ENCODE measurements at regions not wholly inside any gene's neighbourhood (a gene's known extent, or its start where the extent isn't known, plus 50 kb on each side); places are given as distances from the start of the nearest gene placed in this dataset.

GRCh38 chr10:64090865-64091264 lies 569.7 kb downstream of the REEP3 start:
- H3K4me3 Mint-ChIP-seq, result no peak overlapping the region
- H3K4me1 Mint-ChIP-seq, result no peaks in the 10 kb centered on the region
- H3K9me3 Mint-ChIP-seq, result no peaks in the 10 kb centered on the region
- DNase-seq, result no peak
- no peaks in the 10 kb centered on the region for H3K27me3 Mint-ChIP-seq
- H3K27ac Mint-ChIP-seq, result no peak overlapping the region
- no peaks in the 10 kb centered on the region for H3K36me3 Mint-ChIP-seq (ENCODE audit: low read depth)
- CTCF ChIA-PET, result no interaction called here
- POLR2A ChIA-PET, result no interaction called here

GRCh38 chr10:64091897-64092296 lies 570.7 kb downstream of the REEP3 start:
- no peaks in the 10 kb centered on the region for H3K4me1 Mint-ChIP-seq
- POLR2A ChIA-PET, result no interaction called here
- H3K9me3 Mint-ChIP-seq, result no peaks in the 10 kb centered on the region
- H3K36me3 Mint-ChIP-seq (ENCODE audit: low read depth), result no peaks in the 10 kb centered on the region
- H3K27me3 Mint-ChIP-seq, result no peaks in the 10 kb centered on the region
- no peak overlapping the region for H3K4me3 Mint-ChIP-seq
- no peak overlapping the region for H3K27ac Mint-ChIP-seq
- CTCF ChIA-PET, result no interaction called here
- DNase-seq, result no peak

GRCh38 chr10:64093304-64093703 lies 572.1 kb downstream of the REEP3 start:
- Mint-ChIP-seq H3K27me3 (no peaks in the 10 kb centered on the region), H3K36me3 (ENCODE audit: low read depth) (no peaks in the 10 kb centered on the region), H3K27ac (no peak overlapping the region), H3K4me3 (no peak overlapping the region), H3K9me3 (no peaks in the 10 kb centered on the region), H3K4me1 (no peaks in the 10 kb centered on the region)
- DNase-seq, result no peak
- CTCF ChIA-PET, result interaction anchor here (1.5 kb wide), 1 partner anchor 8 kb away, joined by 3 read pairs; no protein-coding TSS in a partner anchor
- POLR2A ChIA-PET, result no interaction called here

GRCh38 chr10:64093946-64094535 lies 572.8 kb downstream of the REEP3 start:
- Mint-ChIP-seq H3K4me3 (no peak overlapping the region), H3K36me3 (ENCODE audit: low read depth) (no peaks in the 10 kb centered on the region), H3K27me3 (no peaks in the 10 kb centered on the region), H3K27ac (no peak overlapping the region), H3K4me1 (no peaks in the 10 kb centered on the region), H3K9me3 (no peaks in the 10 kb centered on the region)
- DNase-seq, result no peak
- ChIA-PET CTCF (no interaction called here), POLR2A (no interaction called here)

GRCh38 chr10:64096941-64097340 lies 575.7 kb downstream of the REEP3 start:
- Mint-ChIP-seq H3K27ac (no peak overlapping the region), H3K36me3 (ENCODE audit: low read depth) (no peaks in the 10 kb centered on the region), H3K4me1 (no peaks in the 10 kb centered on the region), H3K9me3 (no peaks in the 10 kb centered on the region), H3K27me3 (no peaks in the 10 kb centered on the region), H3K4me3 (no peak overlapping the region)
- ChIA-PET POLR2A (no interaction called here), CTCF (no interaction called here)
- DNase-seq, result no peak

GRCh38 chr10:64097391-64098122 lies 576.4 kb downstream of the REEP3 start:
- Mint-ChIP-seq H3K9me3 (no peaks in the 10 kb centered on the region), H3K27me3 (no peaks in the 10 kb centered on the region), H3K27ac (no peak overlapping the region), H3K4me1 (no peaks in the 10 kb centered on the region), H3K4me3 (no peak overlapping the region), H3K36me3 (ENCODE audit: low read depth) (no peaks in the 10 kb centered on the region)
- no peak for DNase-seq
- ChIA-PET POLR2A (no interaction called here), CTCF (no interaction called here)

- ChIA-PET CTCF (no interaction called here), POLR2A (no interaction called here)
- no peaks in the 10 kb centered on the region for H3K36me3 Mint-ChIP-seq (ENCODE audit: low read depth)
- H3K27ac Mint-ChIP-seq, result no peak overlapping the region
- H3K4me1 Mint-ChIP-seq, result no peaks in the 10 kb centered on the region
- H3K27me3 Mint-ChIP-seq, result no peaks in the 10 kb centered on the region
- DNase-seq, result no peak
- no peak overlapping the region for H3K4me3 Mint-ChIP-seq
- H3K9me3 Mint-ChIP-seq, result no peaks in the 10 kb centered on the region
These were observed 577.8 kb downstream of the REEP3 start for GRCh38 chr10:64098994-64099393.

GRCh38 chr10:64101606-64102263 lies 580.5 kb downstream of the REEP3 start:
- Mint-ChIP-seq H3K4me1 (no peaks in the 10 kb centered on the region), H3K36me3 (ENCODE audit: low read depth) (no peaks in the 10 kb centered on the region), H3K27ac (no peak overlapping the region), H3K9me3 (no peaks in the 10 kb centered on the region), H3K27me3 (no peaks in the 10 kb centered on the region), H3K4me3 (no peak overlapping the region)
- POLR2A ChIA-PET, result no interaction called here
- no peak for DNase-seq
- CTCF ChIA-PET, result interaction anchor here (1.3 kb wide), 1 partner anchor 9 kb away, joined by 3 read pairs; no protein-coding TSS in a partner anchor

- no peaks in the 10 kb centered on the region for H3K36me3 Mint-ChIP-seq (ENCODE audit: low read depth)
These were observed 581.0 kb downstream of the REEP3 start for GRCh38 chr10:64102264-64102633.

GRCh38 chr10:64102916-64103315 lies 581.7 kb downstream of the REEP3 start:
- H3K9me3 Mint-ChIP-seq, result no peaks in the 10 kb centered on the region
- CTCF ChIA-PET, result interaction anchor here (1.4 kb wide), 1 partner anchor 12 kb away, joined by 5 read pairs; no protein-coding TSS in a partner anchor
- no peak overlapping the region for H3K27ac Mint-ChIP-seq
- POLR2A ChIA-PET, result no interaction called here
- no peaks in the 10 kb centered on the region for H3K27me3 Mint-ChIP-seq
- no peaks in the 10 kb centered on the region for H3K36me3 Mint-ChIP-seq (ENCODE audit: low read depth)
- H3K4me3 Mint-ChIP-seq, result no peak overlapping the region
- no peaks in the 10 kb centered on the region for H3K4me1 Mint-ChIP-seq
- DNase-seq, result no peak

More at GRCh38 chr10:64102264-64102633, 581.0 kb downstream of the REEP3 start:
- H3K4me1 Mint-ChIP-seq, result no peaks in the 10 kb centered on the region
- ChIA-PET CTCF (interaction anchor here (1.3 kb wide), 1 partner anchor 9 kb away, joined by 3 read pairs; no protein-coding TSS in a partner anchor), POLR2A (no interaction called here)
- no peaks in the 10 kb centered on the region for H3K27me3 Mint-ChIP-seq
- H3K9me3 Mint-ChIP-seq, result no peaks in the 10 kb centered on the region
- H3K4me3 Mint-ChIP-seq, result no peak overlapping the region
- no peak overlapping the region for H3K27ac Mint-ChIP-seq
- DNase-seq, result no peak

GRCh38 chr10:64103750-64104470 lies 582.7 kb downstream of the REEP3 start:
- no peak overlapping the region for H3K4me3 Mint-ChIP-seq
- POLR2A ChIA-PET, result no interaction called here
- H3K4me1 Mint-ChIP-seq, result no peaks in the 10 kb centered on the region
- H3K27ac Mint-ChIP-seq, result no peak overlapping the region
- no peaks in the 10 kb centered on the region for H3K27me3 Mint-ChIP-seq
- no peaks in the 10 kb centered on the region for H3K36me3 Mint-ChIP-seq (ENCODE audit: low read depth)
- CTCF ChIA-PET, result interaction anchor here (1.4 kb wide), 1 partner anchor 11 kb away, joined by 5 read pairs; no protein-coding TSS in a partner anchor
- H3K9me3 Mint-ChIP-seq, result no peaks in the 10 kb centered on the region
- DNase-seq, result no peak

GRCh38 chr10:64109926-64110495 lies 588.8 kb downstream of the REEP3 start:
- no peaks in the 10 kb centered on the region for H3K27me3 Mint-ChIP-seq
- no peaks in the 10 kb centered on the region for H3K4me1 Mint-ChIP-seq
- no peak for DNase-seq
- ChIA-PET CTCF (no interaction called here), POLR2A (no interaction called here)
- H3K27ac Mint-ChIP-seq, result no peak overlapping the region
- no peak overlapping the region for H3K4me3 Mint-ChIP-seq
- H3K36me3 Mint-ChIP-seq (ENCODE audit: low read depth), result no peaks in the 10 kb centered on the region
- no peaks in the 10 kb centered on the region for H3K9me3 Mint-ChIP-seq
